ENCODE measurements at regions not wholly inside any gene's neighbourhood (a gene's known extent, or its start where the extent isn't known, plus 50 kb on each side); places are given as distances from the start of the nearest gene placed in this dataset.
"Not testable (repeated sequence)": the region's sequence is repeated elsewhere in the genome, so short reads cannot be mapped to it uniquely, and the experiment has no call there.

GRCh38 chr17:36842963-36843558 lies 94.2 kb upstream of the LHX1 start:
- DNase-seq (ENCODE audit: low read depth) = no peak
- H3K4me3 ChIP-seq (ENCODE audit: low read depth, low read length) = no peak overlapping the region
- no peak for TF ChIP-seq CTCF (IDR thresholded peaks at IDR 0.05; ENCODE audit: insufficient read depth, low read depth, low read length)

GRCh38 chr17:36844013-36844412 lies 93.3 kb upstream of the LHX1 start:
- no peak overlapping the region for H3K4me3 ChIP-seq (ENCODE audit: low read depth, low read length)
- TF ChIP-seq CTCF (IDR thresholded peaks at IDR 0.05; ENCODE audit: insufficient read depth, low read depth, low read length) = no peak
- no peak for DNase-seq (ENCODE audit: low read depth)

- H3K4me3 ChIP-seq (ENCODE audit: low read depth, low read length) = no peak overlapping the region
- no peak for DNase-seq (ENCODE audit: low read depth)
- no peak for TF ChIP-seq CTCF (IDR thresholded peaks at IDR 0.05; ENCODE audit: insufficient read depth, low read depth, low read length)
Observed at GRCh38 chr17:36844601-36845000, 92.7 kb upstream of the LHX1 start.

GRCh38 chr17:36845916-36846315 lies 91.4 kb upstream of the LHX1 start:
- no peak for TF ChIP-seq CTCF (IDR thresholded peaks at IDR 0.05; ENCODE audit: insufficient read depth, low read depth, low read length)
- H3K4me3 ChIP-seq (ENCODE audit: low read depth, low read length) = no peak overlapping the region
- DNase-seq (ENCODE audit: low read depth) = no peak

GRCh38 chr17:36846410-36847292 lies 90.6 kb upstream of the LHX1 start:
- H3K4me3 ChIP-seq (ENCODE audit: low read depth, low read length) = no peak overlapping the region
- no peak for TF ChIP-seq CTCF (IDR thresholded peaks at IDR 0.05; ENCODE audit: insufficient read depth, low read depth, low read length)
- DNase-seq (ENCODE audit: low read depth) = no peak

- H3K4me3 ChIP-seq (ENCODE audit: low read depth, low read length) = no peak overlapping the region
- no peak for DNase-seq (ENCODE audit: low read depth)
- no peak for TF ChIP-seq CTCF (IDR thresholded peaks at IDR 0.05; ENCODE audit: insufficient read depth, low read depth, low read length)
Observed at GRCh38 chr17:36848008-36848902, 89.0 kb upstream of the LHX1 start.

- DNase-seq (ENCODE audit: low read depth); H3K4me3 ChIP-seq (ENCODE audit: low read depth, low read length): not testable (repeated sequence)
Observed at GRCh38 chr17:36849020-36849419, 88.3 kb upstream of the LHX1 start.
